ENCODE measurements at regions not wholly inside any gene's neighbourhood (a gene's known extent, or its start where the extent isn't known, plus 50 kb on each side); places are given as distances from the start of the nearest gene placed in this dataset.

DNA sequence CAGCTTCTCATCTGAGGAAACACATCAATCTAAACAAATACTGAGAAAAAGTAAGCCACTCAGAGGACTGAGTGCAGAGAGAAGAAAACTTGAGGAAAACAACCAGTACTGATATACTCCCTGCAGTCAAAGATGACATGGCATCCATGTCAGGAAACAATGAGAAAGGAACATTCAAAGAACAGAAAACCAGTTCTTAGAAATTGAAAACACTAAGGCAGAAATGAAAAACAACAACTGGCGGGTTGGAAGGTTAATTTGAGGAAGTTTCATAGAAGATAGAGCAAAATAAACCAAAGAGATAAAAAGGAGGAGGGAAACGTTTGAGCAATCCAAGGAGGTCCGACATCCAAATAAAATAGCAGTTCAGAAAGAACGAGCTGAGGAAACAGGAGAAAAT lies 475.2 kb downstream of the HINT1 start (continued):
- TF ChIP-seq, protein P1, sequence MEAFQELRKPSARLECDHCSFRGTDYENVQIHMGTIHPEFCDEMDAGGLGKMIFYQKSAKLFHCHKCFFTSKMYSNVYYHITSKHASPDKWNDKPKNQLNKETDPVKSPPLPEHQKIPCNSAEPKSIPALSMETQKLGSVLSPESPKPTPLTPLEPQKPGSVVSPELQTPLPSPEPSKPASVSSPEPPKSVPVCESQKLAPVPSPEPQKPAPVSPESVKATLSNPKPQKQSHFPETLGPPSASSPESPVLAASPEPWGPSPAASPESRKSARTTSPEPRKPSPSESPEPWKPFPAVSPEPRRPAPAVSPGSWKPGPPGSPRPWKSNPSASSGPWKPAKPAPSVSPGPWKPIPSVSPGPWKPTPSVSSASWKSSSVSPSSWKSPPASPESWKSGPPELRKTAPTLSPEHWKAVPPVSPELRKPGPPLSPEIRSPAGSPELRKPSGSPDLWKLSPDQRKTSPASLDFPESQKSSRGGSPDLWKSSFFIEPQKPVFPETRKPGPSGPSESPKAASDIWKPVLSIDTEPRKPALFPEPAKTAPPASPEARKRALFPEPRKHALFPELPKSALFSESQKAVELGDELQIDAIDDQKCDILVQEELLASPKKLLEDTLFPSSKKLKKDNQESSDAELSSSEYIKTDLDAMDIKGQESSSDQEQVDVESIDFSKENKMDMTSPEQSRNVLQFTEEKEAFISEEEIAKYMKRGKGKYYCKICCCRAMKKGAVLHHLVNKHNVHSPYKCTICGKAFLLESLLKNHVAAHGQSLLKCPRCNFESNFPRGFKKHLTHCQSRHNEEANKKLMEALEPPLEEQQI (IDR thresholded peaks at IDR 0.05), result no peak
- TF ChIP-seq CHCHD3 (CRISPR knock-in tag; IDR thresholded peaks at IDR 0.05) (no peak), SMARCA4 (IDR thresholded peaks at IDR 0.05) (no peak), NFYB (IDR thresholded peaks at IDR 0.05; ENCODE audit: extremely low read depth, insufficient read length) (no peak), JUND (IDR thresholded peaks at IDR 0.05; ENCODE audit: borderline replicate concordance, low read depth, low read length) (no peak), JUND (tag; IDR thresholded peaks at IDR 0.05; ENCODE audit: borderline replicate concordance, low read depth, low read length) (no peak)

DNA sequence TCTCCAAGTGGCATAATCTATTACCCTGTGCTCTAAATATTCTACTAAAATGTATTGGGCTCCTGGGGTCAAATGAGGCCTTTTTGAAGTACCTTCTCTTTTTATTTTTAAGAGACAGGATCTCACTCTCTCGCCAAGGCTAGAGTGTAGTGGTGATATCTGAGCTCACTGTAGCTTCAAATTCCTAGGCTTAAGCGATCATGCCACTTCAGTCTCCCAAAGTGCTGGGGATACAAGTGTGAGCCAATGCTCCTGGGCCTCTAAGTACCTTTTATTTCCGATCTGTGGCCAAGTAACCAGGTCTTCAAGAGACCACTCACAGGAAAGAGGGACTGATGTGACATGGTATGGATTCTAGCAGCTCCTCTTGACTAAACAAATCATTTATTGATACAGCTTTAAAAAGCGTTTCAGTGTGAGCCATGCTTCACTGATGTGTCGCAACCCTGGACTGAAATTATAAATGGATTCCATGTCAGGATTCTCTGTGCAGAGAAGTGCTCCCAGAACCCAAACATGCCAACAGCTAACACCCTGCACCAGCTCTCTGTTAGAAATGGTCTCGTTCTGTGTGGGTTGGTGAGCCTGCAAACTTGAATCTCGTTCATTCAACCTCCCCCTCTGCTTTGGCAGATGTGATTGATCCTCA lies 477.8 kb downstream of the HINT1 start:
- no peak for FAIRE-seq
- intact Hi-C loops (cut with micrococcal nuclease), result no loop called here
- ATAC-seq, result no peak
- no peak for TF ChIP-seq C11orf30 (IDR thresholded peaks at IDR 0.05; ENCODE audit: low read depth)
- TF ChIP-seq RBM17 (IDR thresholded peaks at IDR 0.05; ENCODE audit: borderline replicate concordance, low read depth, low read length), result no peak
- TF ChIP-seq ZNF589 (CRISPR knock-in tag; IDR thresholded peaks at IDR 0.05; ENCODE audit: low read depth), result no peak
- TF ChIP-seq CBX1 (IDR thresholded peaks at IDR 0.05; ENCODE audit: low read depth), result no peak
- no peak for TF ChIP-seq ARID4B (CRISPR knock-in tag; IDR thresholded peaks at IDR 0.05)
- no peak for TF ChIP-seq TOE1 (IDR thresholded peaks at IDR 0.05; ENCODE audit: borderline replicate concordance)
- TF ChIP-seq TOE1 (CRISPR knock-in tag; IDR thresholded peaks at IDR 0.05; ENCODE audit: borderline replicate concordance, low read depth), result no peak
- no peak for TF ChIP-seq SNIP1 (IDR thresholded peaks at IDR 0.05; ENCODE audit: low read depth)
- no peak for TF ChIP-seq NEUROD1 (IDR thresholded peaks at IDR 0.05; ENCODE audit: borderline replicate concordance, low read depth, low read length, partially characterized antibody)

More for the DNA sequence above, 477.8 kb downstream of the HINT1 start:
- DNase-seq (ENCODE audit: extremely low read depth in 1 of 4, low spot score in 3 of 4), result no peak
- in situ Hi-C loops (cut with MboI), result no loop called here
- no TSS peak for BruUV-seq (replicated peaks)
- ChIA-PET POLR2A (interaction anchor here (0.8 kb wide), 1 partner anchor 30 kb away, joined by 4 read pairs; no protein-coding TSS in a partner anchor), CTCF (ENCODE audit: low intra/inter-chr PET ratio) (no interaction called here)
- 0% methylated on average over 7 of the region's 7 CpGs for WGBS (ENCODE audit: insufficient coverage, low coverage, missing lambda C conversion rate)
- no peaks in the 10 kb centered on the region for H3K36me3 ChIP-seq (ENCODE audit: control insufficient read depth, insufficient read depth, low read length)
- H3K27me3 ChIP-seq (ENCODE audit: control insufficient read depth in 2 of 2, insufficient read depth in 2 of 2, low read length in 2 of 2), result no peaks in the 10 kb centered on the region
- no peak overlapping the region for H3K9ac ChIP-seq (ENCODE audit: insufficient read depth in 1 of 2, low read depth in 2 of 2, low read length in 2 of 2)
- H3K9me1 ChIP-seq (ENCODE audit: control insufficient read depth, insufficient read depth, low read length), result no peaks in the 10 kb centered on the region
- H3K4me3 ChIP-seq, result no peak overlapping the region
- no peak overlapping the region for H2AFZ ChIP-seq (ENCODE audit: low read depth, low read length)
- H3K79me2 ChIP-seq (ENCODE audit: control insufficient read depth, insufficient read depth, low read length), result no peaks in the 10 kb centered on the region
- no peaks in the 10 kb centered on the region for H4K20me1 ChIP-seq (replicated peaks; ENCODE audit: control insufficient read depth, insufficient read depth, low read length)
- no peaks in the 10 kb centered on the region for H3K4me1 ChIP-seq (replicated peaks in 1 of 2; ENCODE audit: control insufficient read depth in 2 of 2, insufficient read depth in 2 of 2, low read length in 2 of 2)
- H3K4me2 ChIP-seq (ENCODE audit: insufficient read depth, low read length), result no peak overlapping the region
- no peaks in the 10 kb centered on the region for H3K9me3 ChIP-seq (replicated peaks; ENCODE audit: control insufficient read depth, insufficient read depth, low read depth, low read length)
- no peak overlapping the region for H3K27ac ChIP-seq (ENCODE audit: extremely low read depth, low read depth, low read length)
